Smooth muscle cell (in vitro differentiated cells): ENCODE measurements at regions not wholly inside any gene's neighbourhood (a gene's known extent, or its start where the extent isn't known, plus 50 kb on each side); places are given as distances from the start of the nearest gene placed in this dataset.

ENCODE experiments used
- DNase-seq: peaks from one replicate; lab custom pipeline; 2025; ENCODE audit not compliant: unreplicated experiment; lab: John Stamatoyannopoulos, UW
- H2AFZ ChIP-seq: fragments of 200-600 bp; sonication (generic); 2 replicates; pipeline ENCODE4 v1.6.0; 2016; ENCODE audit warnings: antibody characterized with exemption, low read depth, mild to moderate bottlenecking
- H3F3A ChIP-seq: fragments of 200-600 bp; sonication (generic); 2 replicates; pipeline ENCODE4 v1.6.0; 2017; ENCODE audit warnings: antibody characterized with exemption, low read depth
- H3K27ac ChIP-seq: fragments of 200-600 bp; sonication (generic); 2 replicates; pipeline ENCODE4 v1.5.1; 2016; ENCODE audit warnings: low read depth, mild to moderate bottlenecking
- H3K27me3 ChIP-seq: fragments of 200-600 bp; sonication (generic); 2 replicates; pipeline ENCODE4 v1.6.1; 2016; ENCODE audit warnings: low read depth, mild to moderate bottlenecking
- H3K36me3 ChIP-seq: fragments of 200-600 bp; sonication (generic); 2 replicates; pipeline ENCODE4 v1.5.1; 2016; ENCODE audit warnings: low read depth
- H3K4me1 ChIP-seq: fragments of 200-600 bp; sonication (generic); 2 replicates; pipeline ENCODE4 v1.5.1; 2016; ENCODE audit warnings: low read depth
- H3K4me2 ChIP-seq: fragments of 200-600 bp; sonication (generic); 2 replicates; pipeline ENCODE4 v1.6.0; 2016; ENCODE audit warnings: mild to moderate bottlenecking
- H3K4me3 ChIP-seq: fragments of 200-600 bp; sonication (generic); 2 replicates; pipeline ENCODE4 v1.5.1; 2016; ENCODE audit warnings: mild to moderate bottlenecking
- H3K79me2 ChIP-seq: fragments of 200-600 bp; sonication (generic); 2 replicates; pipeline ENCODE4 v1.6.0; 2016; ENCODE audit warnings: low read depth, mild to moderate bottlenecking
- H3K9ac ChIP-seq: fragments of 200-600 bp; sonication (generic); 2 replicates; pipeline ENCODE4 v1.6.0; 2016; ENCODE audit warnings: low read depth
- H3K9me3 ChIP-seq: fragments of 200-600 bp; sonication (generic); replicated peaks from 2 replicates; pipeline ENCODE4 v1.5.1; 2016; ENCODE audit warnings: low read depth
- H4K20me1 ChIP-seq: fragments of 200-600 bp; sonication (generic); 2 replicates; pipeline ENCODE4 v1.6.0; 2016; ENCODE audit warnings: low read depth
- CTCF ChIP-seq: fragments of 200-600 bp; sonication (generic); IDR thresholded peaks from 2 replicates; pipeline ENCODE4 v1.5.1; 2017; ENCODE audit warnings: borderline replicate concordance, mild to moderate bottlenecking, antibody characterized with exemption; ENCODE audit not compliant: insufficient read depth, poor library complexity, severe bottlenecking
- WGBS: methylation state at CpG from one replicate; pipeline ENCODE4 v1.1.7; 2016; ENCODE audit warnings: low lambda C conversion rate; 5-methylcytosine and 5-hydroxymethylcytosine counted together

- no peaks in the 10 kb centered on the region for H3K36me3 ChIP-seq
- no peaks in the 10 kb centered on the region for H3F3A ChIP-seq
- no peaks in the 10 kb centered on the region for H3K9me3 ChIP-seq
- no peak overlapping the region for H2AFZ ChIP-seq
- WGBS, result 78% methylated on average over 6 of the region's 6 CpGs
- no peaks in the 10 kb centered on the region for H3K79me2 ChIP-seq
- H3K4me2 ChIP-seq, result no peak overlapping the region
- no peak overlapping the region for H3K9ac ChIP-seq
- no peaks in the 10 kb centered on the region for H3K27me3 ChIP-seq
- no peaks in the 10 kb centered on the region for H4K20me1 ChIP-seq
- H3K4me3 ChIP-seq, result no peak overlapping the region
- H3K4me1 ChIP-seq, result no peaks in the 10 kb centered on the region
- H3K27ac ChIP-seq, result no peak overlapping the region
- no peak for DNase-seq
- TF ChIP-seq CTCF, result no peak
These were observed 574.7 kb upstream of the MEF2C start for GRCh38 chr5:89457411-89458331.

DNA sequence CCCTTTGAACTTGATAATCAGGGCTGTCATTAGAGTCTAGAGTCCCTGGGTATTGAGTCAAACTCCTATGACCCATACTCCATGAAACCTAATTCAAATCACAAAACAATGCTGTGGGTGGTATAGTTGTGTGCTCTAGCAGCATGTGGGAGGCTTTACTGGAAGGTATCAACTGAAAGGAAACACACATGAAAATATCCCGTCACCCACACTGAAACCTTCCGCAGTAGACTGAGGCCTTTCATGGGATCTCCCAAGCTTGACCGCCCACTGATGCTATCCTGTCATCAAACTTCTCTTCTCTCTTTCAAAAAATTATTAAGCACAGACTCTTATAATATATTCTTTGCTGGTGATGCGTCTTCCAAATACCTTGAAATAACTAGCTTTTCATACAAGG, 569.1 kb upstream of the MEF2C start:
- Histone ChIP-seq H3K27ac (no peak overlapping the region), H3K79me2 (no peaks in the 10 kb centered on the region), H3K9me3 (no peaks in the 10 kb centered on the region), H3K4me1 (peaks cover 8% of the 10 kb centered on the region), H4K20me1 (no peaks in the 10 kb centered on the region), H3K9ac (no peak overlapping the region), H2AFZ (no peak overlapping the region), H3K27me3 (no peaks in the 10 kb centered on the region), H3K36me3 (no peaks in the 10 kb centered on the region), H3F3A (no peaks in the 10 kb centered on the region), H3K4me2 (no peak overlapping the region), H3K4me3 (no peak overlapping the region)
- no peak for TF ChIP-seq CTCF
- no peak for DNase-seq
- WGBS, result 76% methylated on average over 4 of the region's 4 CpGs

- Histone ChIP-seq H3K4me3 (no peak overlapping the region), H4K20me1 (no peaks in the 10 kb centered on the region), H3K27me3 (no peaks in the 10 kb centered on the region), H2AFZ (no peak overlapping the region), H3F3A (no peaks in the 10 kb centered on the region), H3K27ac (no peak overlapping the region), H3K4me1 (peaks cover 9% of the 10 kb centered on the region), H3K9me3 (no peaks in the 10 kb centered on the region), H3K4me2 (no peak overlapping the region), H3K79me2 (no peaks in the 10 kb centered on the region), H3K36me3 (no peaks in the 10 kb centered on the region), H3K9ac (no peak overlapping the region)
- TF ChIP-seq CTCF, result no peak
- no peak for DNase-seq
These were observed 568.3 kb upstream of the MEF2C start for GRCh38 chr5:89451263-89451662.

DNA sequence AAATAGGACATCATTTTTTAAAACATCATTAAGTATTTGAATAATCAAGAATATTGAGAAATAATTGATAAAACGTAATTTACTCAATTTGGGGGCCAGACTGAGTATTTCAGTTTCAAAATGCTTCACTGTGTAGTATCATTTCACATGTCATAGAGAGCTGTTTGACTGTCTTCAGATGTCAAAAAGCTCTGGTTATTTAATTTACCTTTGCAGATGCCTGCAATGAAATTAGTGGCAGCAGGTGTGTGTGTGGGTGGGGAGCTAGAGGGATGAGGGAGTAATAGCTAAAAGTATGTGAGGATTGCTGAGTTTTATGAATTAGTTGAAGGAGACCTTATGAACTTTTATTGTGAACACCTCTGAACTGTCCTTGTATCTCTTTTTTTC, 567.2 kb upstream of the MEF2C start:
- Histone ChIP-seq H3K27me3 (no peaks in the 10 kb centered on the region), H3K4me3 (no peak overlapping the region), H3K4me2 (no peak overlapping the region), H3K27ac (no peak overlapping the region), H3K9me3 (no peaks in the 10 kb centered on the region), H2AFZ (no peak overlapping the region), H4K20me1 (no peaks in the 10 kb centered on the region), H3K9ac (no peak overlapping the region), H3K4me1 (peaks cover 9% of the 10 kb centered on the region), H3K36me3 (no peaks in the 10 kb centered on the region), H3K79me2 (no peaks in the 10 kb centered on the region), H3F3A (no peaks in the 10 kb centered on the region)
- no peak for TF ChIP-seq CTCF
- no peak for DNase-seq
- 73% methylated on average over 1 of the region's 1 CpG for WGBS
